A673 (cell line): ENCODE measurements at regions not wholly inside any gene's neighbourhood (a gene's known extent, or its start where the extent isn't known, plus 50 kb on each side); places are given as distances from the start of the nearest gene placed in this dataset.

Experiments
- BruUV-seq: library from RNA; stranded (reverse); fragments of 400-500 nt; replicated peaks from 2 replicates; lab custom pipeline; 2021; lab: Mats Ljungman, UMichigan
- CTCF ChIA-PET: fragments of 300-600 bp; sonication (Branson Sonifier 250); formaldehyde crosslinking; loops from one replicate; lab custom pipeline; 2022; ENCODE audit warnings: antibody characterized with exemption; lab: Charles Lee
- POLR2A ChIA-PET: fragments of 300-600 bp; sonication (Branson Sonifier 250); formaldehyde crosslinking; loops from one replicate; lab custom pipeline; 2022; ENCODE audit warnings: antibody characterized with exemption; ENCODE audit not compliant: low non-redundant PET; lab: Charles Lee
- DNase-seq: peaks from one replicate; pipeline ENCODE4 v3.0.0-alpha.2; 2015; ENCODE audit warnings: low spot score
- H3K27ac ChIP-seq: fragments of 200-600 bp; sonication (generic); 2 replicates; pipeline ENCODE4 v1.5.1; 2016; ENCODE audit warnings: mixed run types, low read depth, mild to moderate bottlenecking, mixed read lengths, antibody characterized with exemption, low read length; ENCODE audit not compliant: poor library complexity, severe bottlenecking
- H3K27me3 ChIP-seq: fragments of 200-600 bp; sonication (generic); replicated peaks from 2 replicates; pipeline ENCODE4 v1.6.1; 2017; ENCODE audit warnings: mixed run types, low read depth, mild to moderate bottlenecking, mixed read lengths, antibody characterized with exemption, low read length; ENCODE audit not compliant: insufficient read depth, poor library complexity
- H3K36me3 ChIP-seq: fragments of 200-600 bp; sonication (generic); 2 replicates; pipeline ENCODE4 v1.6.1; 2016; ENCODE audit warnings: mixed run types, mild to moderate bottlenecking, mixed read lengths, antibody characterized with exemption, low read length; ENCODE audit not compliant: insufficient read depth, poor library complexity, severe bottlenecking
- H3K4me1 ChIP-seq: fragments of 200-600 bp; sonication (generic); 2 replicates; pipeline ENCODE4 v1.6.1; 2017; ENCODE audit warnings: mixed run types, mild to moderate bottlenecking, mixed read lengths, antibody characterized with exemption, low read length; ENCODE audit not compliant: insufficient read depth, poor library complexity, severe bottlenecking
- H3K4me3 ChIP-seq: fragments of 200-600 bp; sonication (generic); 2 replicates; pipeline ENCODE4 v1.5.1; 2016; ENCODE audit warnings: low read depth, mixed run types, mild to moderate bottlenecking, mixed read lengths, low read length; ENCODE audit not compliant: poor library complexity, severe bottlenecking
- H3K9me3 ChIP-seq: fragments of 200-600 bp; sonication (generic); 2 replicates; pipeline ENCODE4 v1.6.1; 2016; ENCODE audit warnings: mixed run types, low read depth, mild to moderate bottlenecking, mixed read lengths, antibody characterized with exemption, low read length; ENCODE audit not compliant: poor library complexity, severe bottlenecking
- CTCF ChIP-seq: fragments of 300-800, 200-600 bp; sonication (generic); conservative IDR thresholded peaks from 2 replicates; pipeline ENCODE4 v1.5.1; 2017; ENCODE audit warnings: low read depth, mild to moderate bottlenecking, antibody characterized with exemption, low read length, moderate library complexity, mixed read lengths
- EZH2 ChIP-seq: fragments of 200-600 bp; sonication (generic); IDR thresholded peaks from 2 replicates; pipeline ENCODE4 v1.6.1; 2017; ENCODE audit warnings: borderline replicate concordance, low read depth, mild to moderate bottlenecking, mixed read lengths, antibody characterized with exemption, low read length; ENCODE audit not compliant: poor library complexity, severe bottlenecking
- intact Hi-C: fragments of 100-400 bp; cut with micrococcal nuclease; formaldehyde crosslinking; loops from one replicate; pipeline ENCODE4 v1.10.0; 2022; ENCODE audit not compliant: unreplicated experiment

- DNase-seq, result no peak
- Histone ChIP-seq H3K27ac (no peak overlapping the region), H3K4me1 (peaks cover 21% of the 10 kb centered on the region), H3K4me3 (no peak overlapping the region), H3K27me3 (no peaks in the 10 kb centered on the region), H3K36me3 (no peaks in the 10 kb centered on the region), H3K9me3 (no peaks in the 10 kb centered on the region)
- TF ChIP-seq EZH2 (no peak), CTCF (no peak)
- intact Hi-C loops, result no loop called here
- POLR2A ChIA-PET, result no interaction called here
- CTCF ChIA-PET, result no interaction called here
- BruUV-seq, result no TSS peak
These were observed 150.6 kb downstream of the SPATA18 start for GRCh38 chr4:52201715-52202114.

- ChIA-PET CTCF (no interaction called here), POLR2A (no interaction called here)
- Histone ChIP-seq H3K4me3 (no peak overlapping the region), H3K36me3 (no peaks in the 10 kb centered on the region), H3K27ac (no peak overlapping the region), H3K27me3 (no peaks in the 10 kb centered on the region), H3K4me1 (peaks cover 19% of the 10 kb centered on the region), H3K9me3 (no peaks in the 10 kb centered on the region)
- no peak for DNase-seq
- no peak for TF ChIP-seq EZH2
- TF ChIP-seq CTCF, result no peak
- no TSS peak for BruUV-seq
- intact Hi-C loops, result no loop called here
These were observed 151.2 kb downstream of the SPATA18 start for GRCh38 chr4:52202251-52202779.

GRCh38 chr4:52202931-52203330 is 151.8 kb downstream of the SPATA18 start:
- H3K4me3 ChIP-seq, result no peak overlapping the region
- H3K9me3 ChIP-seq, result no peaks in the 10 kb centered on the region
- no peak overlapping the region for H3K27ac ChIP-seq
- CTCF ChIA-PET, result no interaction called here
- no peaks in the 10 kb centered on the region for H3K27me3 ChIP-seq
- no peaks in the 10 kb centered on the region for H3K36me3 ChIP-seq
- intact Hi-C loops, result no loop called here
- no peak for DNase-seq
- peaks cover 15% of the 10 kb centered on the region for H3K4me1 ChIP-seq
- no TSS peak for BruUV-seq
- POLR2A ChIA-PET, result no interaction called here
- TF ChIP-seq EZH2 (no peak), CTCF (no peak)
